ENCODE measurements at regions not wholly inside any gene's neighbourhood (a gene's known extent, or its start where the extent isn't known, plus 50 kb on each side); places are given as distances from the start of the nearest gene placed in this dataset.
A peak's percentile ranks its signal among the peaks of the same experiment; 100 is the strongest.

- H3K9me3 ChIP-seq (ENCODE audit: insufficient read depth, low read length): peaks cover 6% of the 10 kb centered on the region; the same call in 1 of the 2 replicates
Observed at GRCh38 chr2:5913711-5914395, 221.7 kb downstream of the SOX11 start.

GRCh38 chr2:5914811-5915611, 222.8 kb downstream of the SOX11 start:
- no peak for TF ChIP-seq SUZ12 (IDR thresholded peaks at IDR 0.05; ENCODE audit: extremely low read depth, insufficient read depth, insufficient read length)
- peak; percentile 39 for DNase-seq (ENCODE audit: low read depth, low spot score)
- no peak overlapping the region for H3K4me3 ChIP-seq (ENCODE audit: insufficient read length, low read depth)
- H3K36me3 ChIP-seq (ENCODE audit: insufficient read depth, insufficient read length, low read length): no peaks in the 10 kb centered on the region
- peaks cover 6% of the 10 kb centered on the region; the same call in 1 of the 2 replicates for H3K9me3 ChIP-seq (ENCODE audit: insufficient read depth, low read length)
- H3K27me3 ChIP-seq (ENCODE audit: insufficient read depth, insufficient read length): peaks cover 45% of the 10 kb centered on the region
- H3K9ac ChIP-seq (ENCODE audit: insufficient read length, low read depth): peak overlapping the region; percentile 21
- H3K4me1 ChIP-seq (ENCODE audit: insufficient read depth, insufficient read length): peaks cover 2% of the 10 kb centered on the region

More at GRCh38 chr2:5913711-5914395, 221.7 kb downstream of the SOX11 start:
- peak; percentile 73 for DNase-seq (ENCODE audit: low read depth, low spot score)
- TF ChIP-seq YY1 (IDR thresholded peaks at IDR 0.05; ENCODE audit: insufficient read depth, insufficient read length) (no peak), ZNF274 (IDR thresholded peaks at IDR 0.05; ENCODE audit: low read depth, low read length) (no peak), SUZ12 (IDR thresholded peaks at IDR 0.05; ENCODE audit: extremely low read depth, insufficient read depth, insufficient read length) (no peak)
- Histone ChIP-seq H3K4me1 (ENCODE audit: insufficient read depth, insufficient read length) (peaks cover 2% of the 10 kb centered on the region), H3K27me3 (ENCODE audit: insufficient read depth, insufficient read length) (peaks cover 57% of the 10 kb centered on the region), H3K4me3 (ENCODE audit: insufficient read length, low read depth) (no peak overlapping the region), H3K36me3 (ENCODE audit: insufficient read depth, insufficient read length, low read length) (no peaks in the 10 kb centered on the region), H3K9ac (ENCODE audit: insufficient read length, low read depth) (no peak overlapping the region)

GRCh38 chr2:5915881-5916310, 223.7 kb downstream of the SOX11 start:
- Histone ChIP-seq H3K9me3 (ENCODE audit: insufficient read depth, low read length) (peaks cover 6% of the 10 kb centered on the region; the same call in 1 of the 2 replicates), H3K4me1 (ENCODE audit: insufficient read depth, insufficient read length) (peaks cover 2% of the 10 kb centered on the region), H3K36me3 (ENCODE audit: insufficient read depth, insufficient read length, low read length) (no peaks in the 10 kb centered on the region), H3K4me3 (ENCODE audit: insufficient read length, low read depth) (no peak overlapping the region), H3K27me3 (ENCODE audit: insufficient read depth, insufficient read length) (peaks cover 36% of the 10 kb centered on the region), H3K9ac (ENCODE audit: insufficient read length, low read depth) (no peak overlapping the region)
- DNase-seq (ENCODE audit: low read depth, low spot score): peak; percentile 40
- no peak for TF ChIP-seq ZNF274 (IDR thresholded peaks at IDR 0.05; ENCODE audit: low read depth, low read length)
- TF ChIP-seq SUZ12 (IDR thresholded peaks at IDR 0.05; ENCODE audit: extremely low read depth, insufficient read depth, insufficient read length): no peak
- no peak for TF ChIP-seq YY1 (IDR thresholded peaks at IDR 0.05; ENCODE audit: insufficient read depth, insufficient read length)

DNA sequence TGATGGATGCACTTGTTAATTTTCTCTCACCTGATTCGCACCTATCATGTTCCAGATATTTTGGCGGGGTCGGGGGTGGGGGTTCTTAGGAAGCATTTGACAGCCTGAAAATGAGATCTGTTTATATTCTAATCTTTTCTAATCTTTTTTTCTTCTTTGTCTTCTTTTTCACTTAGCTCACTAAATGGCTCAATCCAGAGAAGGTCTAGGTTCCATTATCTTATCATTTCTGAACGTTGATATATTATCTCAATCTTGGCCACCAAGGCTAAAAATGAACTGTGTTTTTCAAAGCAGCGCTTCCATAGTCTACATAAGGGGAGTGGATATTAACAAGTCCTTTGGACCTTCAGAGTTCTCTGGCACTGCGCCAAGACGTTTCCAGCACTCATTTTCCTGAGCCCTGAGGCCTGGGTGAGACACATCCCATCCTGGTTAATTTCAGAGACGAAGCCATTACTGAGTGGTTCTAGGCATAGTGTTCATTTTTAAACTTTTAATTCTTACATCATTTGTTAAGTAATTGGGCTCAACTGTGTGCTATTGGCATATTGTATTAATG, 229.0 kb downstream of the SOX11 start:
- Histone ChIP-seq H3K4me1 (ENCODE audit: insufficient read depth, insufficient read length) (no peaks in the 10 kb centered on the region), H3K9ac (ENCODE audit: insufficient read length, low read depth) (no peak overlapping the region), H3K9me3 (ENCODE audit: insufficient read depth, low read length) (peaks cover 6% of the 10 kb centered on the region; the same call in 1 of the 2 replicates), H3K36me3 (ENCODE audit: insufficient read depth, insufficient read length, low read length) (no peaks in the 10 kb centered on the region), H3K27me3 (ENCODE audit: insufficient read depth, insufficient read length) (peaks cover 8% of the 10 kb centered on the region), H3K4me3 (ENCODE audit: insufficient read length, low read depth) (no peak overlapping the region)
- DNase-seq (ENCODE audit: low read depth, low spot score): no peak
- no peak for TF ChIP-seq ZNF274 (IDR thresholded peaks at IDR 0.05; ENCODE audit: low read depth, low read length)
- no peak for TF ChIP-seq SUZ12 (IDR thresholded peaks at IDR 0.05; ENCODE audit: extremely low read depth, insufficient read depth, insufficient read length)
- TF ChIP-seq YY1 (IDR thresholded peaks at IDR 0.05; ENCODE audit: insufficient read depth, insufficient read length): no peak

- Histone ChIP-seq H3K4me3 (ENCODE audit: insufficient read length, low read depth) (no peak overlapping the region), H3K9ac (ENCODE audit: insufficient read length, low read depth) (no peak overlapping the region), H3K4me1 (ENCODE audit: insufficient read depth, insufficient read length) (no peaks in the 10 kb centered on the region), H3K36me3 (ENCODE audit: insufficient read depth, insufficient read length, low read length) (no peaks in the 10 kb centered on the region), H3K9me3 (ENCODE audit: insufficient read depth, low read length) (no peaks in the 10 kb centered on the region), H3K27me3 (ENCODE audit: insufficient read depth, insufficient read length) (no peaks in the 10 kb centered on the region)
- no peak for DNase-seq (ENCODE audit: low read depth, low spot score)
- TF ChIP-seq SUZ12 (IDR thresholded peaks at IDR 0.05; ENCODE audit: extremely low read depth, insufficient read depth, insufficient read length) (no peak), YY1 (IDR thresholded peaks at IDR 0.05; ENCODE audit: insufficient read depth, insufficient read length) (no peak), ZNF274 (IDR thresholded peaks at IDR 0.05; ENCODE audit: low read depth, low read length) (no peak)
Observed at GRCh38 chr2:5923957-5924945, 232.1 kb downstream of the SOX11 start.

DNA sequence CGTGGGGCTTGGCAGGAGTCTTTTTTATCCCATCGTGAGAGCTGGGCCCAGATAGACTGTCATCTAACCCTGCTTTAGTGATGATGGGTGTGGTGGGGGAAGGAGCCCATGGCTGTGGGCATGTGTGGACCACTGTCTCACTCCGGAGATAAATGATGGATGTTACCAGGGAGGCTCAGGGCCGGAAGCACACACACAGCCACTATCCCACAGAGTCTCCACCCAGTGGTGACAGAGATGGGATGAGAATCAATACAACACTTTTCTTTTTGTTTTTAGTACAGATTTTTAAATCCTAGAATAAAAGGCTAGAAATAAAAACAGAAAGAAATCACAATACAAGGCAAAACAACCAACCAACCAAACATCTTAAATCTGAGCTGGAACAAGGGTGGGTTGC, 233.4 kb downstream of the SOX11 start:
- no peaks in the 10 kb centered on the region for H3K36me3 ChIP-seq (ENCODE audit: insufficient read depth, insufficient read length, low read length)
- H3K4me3 ChIP-seq (ENCODE audit: insufficient read length, low read depth): no peak overlapping the region
- no peak for TF ChIP-seq YY1 (IDR thresholded peaks at IDR 0.05; ENCODE audit: insufficient read depth, insufficient read length)
- no peak for TF ChIP-seq ZNF274 (IDR thresholded peaks at IDR 0.05; ENCODE audit: low read depth, low read length)
- no peak for TF ChIP-seq SUZ12 (IDR thresholded peaks at IDR 0.05; ENCODE audit: extremely low read depth, insufficient read depth, insufficient read length)
- H3K27me3 ChIP-seq (ENCODE audit: insufficient read depth, insufficient read length): no peaks in the 10 kb centered on the region
- H3K9me3 ChIP-seq (ENCODE audit: insufficient read depth, low read length): peaks cover 6% of the 10 kb centered on the region; the same call in 1 of the 2 replicates
- H3K4me1 ChIP-seq (ENCODE audit: insufficient read depth, insufficient read length): no peaks in the 10 kb centered on the region
- DNase-seq (ENCODE audit: low read depth, low spot score): no peak
- no peak overlapping the region for H3K9ac ChIP-seq (ENCODE audit: insufficient read length, low read depth)

Data from NT2/D1 (cell line).